ENCODE measurements at regions not wholly inside any gene's neighbourhood (a gene's known extent, or its start where the extent isn't known, plus 50 kb on each side); places are given as distances from the start of the nearest gene placed in this dataset.

- TF ChIP-seq, protein P1, sequence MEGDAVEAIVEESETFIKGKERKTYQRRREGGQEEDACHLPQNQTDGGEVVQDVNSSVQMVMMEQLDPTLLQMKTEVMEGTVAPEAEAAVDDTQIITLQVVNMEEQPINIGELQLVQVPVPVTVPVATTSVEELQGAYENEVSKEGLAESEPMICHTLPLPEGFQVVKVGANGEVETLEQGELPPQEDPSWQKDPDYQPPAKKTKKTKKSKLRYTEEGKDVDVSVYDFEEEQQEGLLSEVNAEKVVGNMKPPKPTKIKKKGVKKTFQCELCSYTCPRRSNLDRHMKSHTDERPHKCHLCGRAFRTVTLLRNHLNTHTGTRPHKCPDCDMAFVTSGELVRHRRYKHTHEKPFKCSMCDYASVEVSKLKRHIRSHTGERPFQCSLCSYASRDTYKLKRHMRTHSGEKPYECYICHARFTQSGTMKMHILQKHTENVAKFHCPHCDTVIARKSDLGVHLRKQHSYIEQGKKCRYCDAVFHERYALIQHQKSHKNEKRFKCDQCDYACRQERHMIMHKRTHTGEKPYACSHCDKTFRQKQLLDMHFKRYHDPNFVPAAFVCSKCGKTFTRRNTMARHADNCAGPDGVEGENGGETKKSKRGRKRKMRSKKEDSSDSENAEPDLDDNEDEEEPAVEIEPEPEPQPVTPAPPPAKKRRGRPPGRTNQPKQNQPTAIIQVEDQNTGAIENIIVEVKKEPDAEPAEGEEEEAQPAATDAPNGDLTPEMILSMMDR (conservative IDR thresholded peaks at IDR 0.05 in 1 of 2, IDR thresholded peaks at IDR 0.05 in 1 of 2; ENCODE audit: low read depth in 1 of 2, low read length in 2 of 2), result no peak
- TF ChIP-seq EZH2 (IDR thresholded peaks at IDR 0.05; ENCODE audit: low read length, missing control alignments), result no peak
Observed at GRCh38 chr21:14645702-14646101, 99.6 kb upstream of the SAMSN1 start.

Measured in fibroblast of lung (primary cell).